ENCODE measurements at regions not wholly inside any gene's neighbourhood (a gene's known extent, or its start where the extent isn't known, plus 50 kb on each side); places are given as distances from the start of the nearest gene placed in this dataset.

GRCh38 chr22:44442186-44442815 lies 55.7 kb downstream of the RTL6 start:
- Histone ChIP-seq H3K9me3 (ENCODE audit: insufficient read depth, low read length, severe bottlenecking) (no peaks in the 10 kb centered on the region), H3K4me1 (ENCODE audit: insufficient read depth, low read length) (no peaks in the 10 kb centered on the region), H3K4me2 (ENCODE audit: insufficient read depth, low read length) (no peak overlapping the region)

DNA sequence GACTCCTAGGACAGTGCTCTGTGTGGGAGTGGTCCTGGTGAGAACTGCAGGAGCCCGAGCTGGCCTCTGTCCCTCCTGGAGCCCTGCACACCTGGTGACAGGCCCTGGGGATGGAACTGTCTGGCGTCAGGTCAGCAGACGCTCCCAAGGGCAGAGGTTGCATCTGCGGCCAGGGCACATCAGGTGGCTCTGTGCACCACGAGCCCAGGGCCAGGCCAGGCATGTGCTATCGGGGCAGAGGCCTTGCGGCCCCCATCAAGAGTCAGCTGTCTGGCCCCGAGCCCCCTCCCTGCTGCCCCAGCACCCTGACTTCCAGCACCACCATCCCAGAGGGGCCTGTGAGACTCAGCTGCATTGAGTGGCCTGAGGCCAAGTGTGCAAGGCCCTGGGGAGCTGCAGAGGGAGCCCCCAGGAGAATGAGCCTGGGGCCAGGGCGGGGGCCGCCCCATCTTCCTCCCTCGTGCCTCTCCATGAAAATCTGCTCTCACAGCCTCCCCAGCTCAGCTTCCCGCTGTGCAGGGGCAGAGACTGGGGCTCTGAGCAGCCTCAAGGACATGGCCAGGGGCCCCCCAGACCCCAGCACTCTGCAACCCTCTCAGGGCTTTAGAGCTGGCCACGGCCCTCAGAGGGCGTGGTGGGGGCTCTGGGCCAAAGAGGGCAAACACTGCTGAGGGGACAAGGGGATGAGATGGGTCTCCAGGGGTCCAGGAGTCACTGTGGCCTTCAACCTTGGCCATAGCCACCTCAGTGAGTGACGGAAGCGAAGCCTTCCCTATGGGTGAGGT lies 56.4 kb downstream of the RTL6 start:
- DNase-seq (no peak), ATAC-seq (ENCODE audit: insufficient read depth, low read depth) (no peak)
- no peaks in the 10 kb centered on the region for H3K9me3 ChIP-seq (ENCODE audit: insufficient read depth, low read length, severe bottlenecking)
- no peaks in the 10 kb centered on the region for H3K4me1 ChIP-seq (ENCODE audit: insufficient read depth, low read length)
- H2AFZ ChIP-seq (ENCODE audit: low read depth, low read length) = no peak overlapping the region
- H4K20me1 ChIP-seq (ENCODE audit: insufficient read depth, low read length) = peaks cover 6% of the 10 kb centered on the region; the same call in 1 of the 2 replicates
- no peaks in the 10 kb centered on the region for H3K27me3 ChIP-seq (ENCODE audit: insufficient read depth, low read length, poor library complexity)
- H3K9ac ChIP-seq (ENCODE audit: low read depth, low read length) = no peak overlapping the region
- no peak overlapping the region for H3K4me2 ChIP-seq (ENCODE audit: insufficient read depth, low read length)
- no peak overlapping the region for H3K27ac ChIP-seq (ENCODE audit: low read length)
- H3K79me2 ChIP-seq (ENCODE audit: insufficient read depth, low read length) = no peaks in the 10 kb centered on the region
- H3K4me3 ChIP-seq (ENCODE audit: low read depth in 1 of 2, low read length in 2 of 2) = no peak overlapping the region
- no peaks in the 10 kb centered on the region for H3K36me3 ChIP-seq (ENCODE audit: insufficient read depth, low read length)
- no peak for TF ChIP-seq CTCF (IDR thresholded peaks at IDR 0.05; ENCODE audit: borderline replicate concordance, extremely low read depth, low read length, poor library complexity, severe bottlenecking)
- no peak for TF ChIP-seq EZH2 (IDR thresholded peaks at IDR 0.05; ENCODE audit: borderline replicate concordance, low read depth, low read length, severe bottlenecking)

More at GRCh38 chr22:44442186-44442815, 55.7 kb downstream of the RTL6 start:
- Histone ChIP-seq H3K79me2 (ENCODE audit: insufficient read depth, low read length) (no peaks in the 10 kb centered on the region), H3K27ac (ENCODE audit: low read length) (no peak overlapping the region), H3K27me3 (ENCODE audit: insufficient read depth, low read length, poor library complexity) (no peaks in the 10 kb centered on the region), H3K9ac (ENCODE audit: low read depth, low read length) (no peak overlapping the region), H3K36me3 (ENCODE audit: insufficient read depth, low read length) (no peaks in the 10 kb centered on the region), H2AFZ (ENCODE audit: low read depth, low read length) (no peak overlapping the region), H3K4me3 (ENCODE audit: low read depth in 1 of 2, low read length in 2 of 2) (no peak overlapping the region), H4K20me1 (ENCODE audit: insufficient read depth, low read length) (peaks cover 6% of the 10 kb centered on the region; the same call in 1 of the 2 replicates)
- TF ChIP-seq EZH2 (IDR thresholded peaks at IDR 0.05; ENCODE audit: borderline replicate concordance, low read depth, low read length, severe bottlenecking) = no peak
- TF ChIP-seq CTCF (IDR thresholded peaks at IDR 0.05; ENCODE audit: borderline replicate concordance, extremely low read depth, low read length, poor library complexity, severe bottlenecking) = no peak
- ATAC-seq (ENCODE audit: insufficient read depth, low read depth) (no peak), DNase-seq (no peak)

GRCh38 chr22:44440224-44441160 lies 57.5 kb downstream of the RTL6 start:
- ATAC-seq (ENCODE audit: insufficient read depth, low read depth) (no peak), DNase-seq (no peak)
- H3K4me1 ChIP-seq (ENCODE audit: insufficient read depth, low read length) = no peaks in the 10 kb centered on the region
- no peak overlapping the region for H3K9ac ChIP-seq (ENCODE audit: low read depth, low read length)
- no peak overlapping the region for H3K4me2 ChIP-seq (ENCODE audit: insufficient read depth, low read length)
- H3K27me3 ChIP-seq (ENCODE audit: insufficient read depth, low read length, poor library complexity) = no peaks in the 10 kb centered on the region
- no peaks in the 10 kb centered on the region for H3K9me3 ChIP-seq (ENCODE audit: insufficient read depth, low read length, severe bottlenecking)
- H3K36me3 ChIP-seq (ENCODE audit: insufficient read depth, low read length) = no peaks in the 10 kb centered on the region
- H4K20me1 ChIP-seq (ENCODE audit: insufficient read depth, low read length) = peaks cover 6% of the 10 kb centered on the region; the same call in 1 of the 2 replicates
- no peaks in the 10 kb centered on the region for H3K79me2 ChIP-seq (ENCODE audit: insufficient read depth, low read length)
- no peak for TF ChIP-seq EZH2 (IDR thresholded peaks at IDR 0.05; ENCODE audit: borderline replicate concordance, low read depth, low read length, severe bottlenecking)
- TF ChIP-seq CTCF (IDR thresholded peaks at IDR 0.05; ENCODE audit: borderline replicate concordance, extremely low read depth, low read length, poor library complexity, severe bottlenecking) = no peak
- H3K27ac ChIP-seq (ENCODE audit: low read length) = no peak overlapping the region
- H2AFZ ChIP-seq (ENCODE audit: low read depth, low read length) = no peak overlapping the region
- no peak overlapping the region for H3K4me3 ChIP-seq (ENCODE audit: low read depth in 1 of 2, low read length in 2 of 2)
